Left ventricle myocardium superior (tissue), 1 donor: ENCODE measurements at regions not wholly inside any gene's neighbourhood (a gene's known extent, or its start where the extent isn't known, plus 50 kb on each side); places are given as distances from the start of the nearest gene placed in this dataset.
A peak's percentile ranks its signal among the peaks of the same experiment; 100 is the strongest.
"Not testable (repeated sequence)": the region's sequence is repeated elsewhere in the genome, so short reads cannot be mapped to it uniquely, and the experiment has no call there.

Experiments used
- ATAC-seq: fragments of 200-7000 bp; cut with Tn5 transposase; one replicate; pipeline ENCODE4 v1.9.1; 2020; ENCODE audit warnings: mild to moderate bottlenecking, moderate library complexity
- DNase-seq: peaks from one replicate; pipeline ENCODE4 v3.0.0-alpha.2; 2020
- intact Hi-C: fragments of 100-400 bp; cut with micrococcal nuclease; formaldehyde crosslinking; loops from one replicate; pipeline ENCODE4 v1.11.0; 2022
- donor health status: DM: no; HTN: yes; CAD: no; lungs with severe emphysema.

- DNase-seq = no peak
- intact Hi-C loops = no loop called here
- ATAC-seq = no peak
Observed at GRCh38 chr4:181890911-181891310, 352.3 kb upstream of the TENM3 start.

GRCh38 chr4:181896614-181897013 is 346.6 kb upstream of the TENM3 start:
- DNase-seq = no peak
- intact Hi-C loops = no loop called here
- ATAC-seq = no peak

- intact Hi-C loops = no loop called here
- no peak for ATAC-seq
Observed at GRCh38 chr4:181897935-181898334, 345.3 kb upstream of the TENM3 start.

GRCh38 chr4:181902404-181902803 is 340.8 kb upstream of the TENM3 start:
- intact Hi-C loops, ATAC-seq, DNase-seq: not testable (repeated sequence)

More at GRCh38 chr4:181897935-181898334, 345.3 kb upstream of the TENM3 start:
- no peak for DNase-seq

GRCh38 chr4:181905708-181906107 is 337.5 kb upstream of the TENM3 start:
- intact Hi-C loops = no loop called here
- ATAC-seq = no peak
- DNase-seq = no peak

GRCh38 chr4:181908168-181908567 is 335.0 kb upstream of the TENM3 start:
- no peak for DNase-seq
- intact Hi-C loops = no loop called here
- ATAC-seq = no peak

- DNase-seq (no peak), ATAC-seq (no peak)
- intact Hi-C loops = no loop called here
Observed at GRCh38 chr4:181909368-181909767, 333.8 kb upstream of the TENM3 start.

- DNase-seq (no peak), ATAC-seq (no peak)
- intact Hi-C loops = no loop called here
Observed at GRCh38 chr4:181911420-181911819, 331.8 kb upstream of the TENM3 start.

GRCh38 chr4:181933471-181933870 is 309.7 kb upstream of the TENM3 start:
- no peak for DNase-seq
- intact Hi-C loops = no loop called here
- no peak for ATAC-seq

- ATAC-seq = no peak
- intact Hi-C loops = no loop called here
- DNase-seq = no peak
Observed at GRCh38 chr4:181938631-181939030, 304.6 kb upstream of the TENM3 start.

- intact Hi-C loops = no loop called here
- ATAC-seq (no peak), DNase-seq (no peak)
Observed at GRCh38 chr4:181939199-181939945, 303.8 kb upstream of the TENM3 start.

- ATAC-seq (no peak), DNase-seq (no peak)
- intact Hi-C loops = no loop called here
Observed at GRCh38 chr4:181944527-181944926, 298.7 kb upstream of the TENM3 start.

GRCh38 chr4:181946902-181947301 is 296.3 kb upstream of the TENM3 start:
- ATAC-seq (no peak), DNase-seq (no peak)
- intact Hi-C loops = no loop called here

GRCh38 chr4:181948839-181949382 is 294.3 kb upstream of the TENM3 start:
- DNase-seq (no peak), ATAC-seq (no peak)
- intact Hi-C loops = no loop called here

- no peak for DNase-seq
- intact Hi-C loops = no loop called here
- ATAC-seq = no peak
Observed at GRCh38 chr4:181949704-181950312, 293.4 kb upstream of the TENM3 start.

GRCh38 chr4:181950372-181951127 is 292.7 kb upstream of the TENM3 start:
- ATAC-seq (no peak), DNase-seq (no peak)

GRCh38 chr4:181951265-181951664 is 291.9 kb upstream of the TENM3 start:
- no peak for ATAC-seq
- no peak for DNase-seq
- intact Hi-C loops = no loop called here

More at GRCh38 chr4:181950372-181951127, 292.7 kb upstream of the TENM3 start:
- intact Hi-C loops = no loop called here

- ATAC-seq = peak; percentile 72
- intact Hi-C loops = no loop called here
- DNase-seq = no peak
Observed at GRCh38 chr4:181952478-181952877, 290.7 kb upstream of the TENM3 start.

- DNase-seq (no peak), ATAC-seq (no peak)
- intact Hi-C loops = no loop called here
Observed at GRCh38 chr4:181956512-181956911, 286.7 kb upstream of the TENM3 start.

- intact Hi-C loops = no loop called here
- DNase-seq (no peak), ATAC-seq (peak; percentile 28)
Observed at GRCh38 chr4:181957088-181957487, 286.1 kb upstream of the TENM3 start.
